DND-41 (cell line): ENCODE measurements at regions not wholly inside any gene's neighbourhood (a gene's known extent, or its start where the extent isn't known, plus 50 kb on each side); places are given as distances from the start of the nearest gene placed in this dataset.

ENCODE experiments used
- ATAC-seq: fragments of 200-7000 bp; cut with Tn5 transposase; 3 replicates; pipeline ENCODE4 v1.9.1; 2021; ENCODE audit warnings: low read depth; ENCODE audit not compliant: insufficient read depth
- DNase-seq: peaks from one replicate; pipeline ENCODE4 v3.0.0-alpha.2; 2020
- H2AFZ ChIP-seq: 2 replicates; pipeline ENCODE4 v1.6.0; 2012; ENCODE audit warnings: low read depth, low read length
- H3K27ac ChIP-seq: 2 replicates; pipeline ENCODE4 v1.5.1; 2012; ENCODE audit warnings: low read length, inconsistent platforms
- H3K27me3 ChIP-seq: fragments of 200-600 bp; sonication (generic); 2 replicates; pipeline ENCODE4 v1.6.0; 2012; ENCODE audit warnings: low read length, mild to moderate bottlenecking, inconsistent platforms; ENCODE audit not compliant: insufficient read depth, poor library complexity
- H3K36me3 ChIP-seq: 2 replicates; pipeline ENCODE4 v1.5.1; 2012; ENCODE audit warnings: low read length, inconsistent platforms; ENCODE audit not compliant: insufficient read depth
- H3K4me1 ChIP-seq: 2 replicates; pipeline ENCODE4 v1.5.1; 2012; ENCODE audit warnings: mild to moderate bottlenecking, low read length; ENCODE audit not compliant: insufficient read depth
- H3K4me2 ChIP-seq: 2 replicates; pipeline ENCODE4 v1.6.0; 2012; ENCODE audit warnings: mild to moderate bottlenecking, moderate library complexity, low read length, inconsistent platforms; ENCODE audit not compliant: insufficient read depth
- H3K4me3 ChIP-seq, 2 experiments: fragments of 200-600 bp in 1 of 2; shearing (Covaris generic) in 1 of 2; 2 replicates each; pipeline ENCODE4 v1.5.1; 2012 to 2016; ENCODE audit warnings: inconsistent platforms in 2 of 2, low read length in 2 of 2, mild to moderate bottlenecking in 2 of 2, low read depth in 1 of 2, moderate library complexity in 1 of 2
- H3K79me2 ChIP-seq: 2 replicates; pipeline ENCODE4 v1.6.0; 2012; ENCODE audit warnings: low read length, inconsistent platforms; ENCODE audit not compliant: insufficient read depth
- H3K9ac ChIP-seq: 2 replicates; pipeline ENCODE4 v1.6.0; 2012; ENCODE audit warnings: low read depth, mild to moderate bottlenecking, inconsistent platforms, low read length, moderate library complexity
- H3K9me3 ChIP-seq: 2 replicates; pipeline ENCODE4 v1.5.1; 2012; ENCODE audit warnings: low read length, moderate library complexity, mild to moderate bottlenecking, inconsistent platforms; ENCODE audit not compliant: insufficient read depth, severe bottlenecking
- H4K20me1 ChIP-seq: 2 replicates; pipeline ENCODE4 v1.6.0; 2012; ENCODE audit warnings: low read length; ENCODE audit not compliant: insufficient read depth
- CTCF ChIP-seq: IDR thresholded peaks from 2 replicates; pipeline ENCODE4 v1.5.1; 2012; ENCODE audit warnings: borderline replicate concordance, low read length, moderate library complexity, mild to moderate bottlenecking; ENCODE audit not compliant: poor library complexity, severe bottlenecking; ENCODE audit errors: extremely low read depth
- EZH2 ChIP-seq: IDR thresholded peaks from 3 replicates; pipeline ENCODE4 v1.6.1; 2012; ENCODE audit warnings: borderline replicate concordance, low read depth, mild to moderate bottlenecking, moderate library complexity, low read length, inconsistent platforms; ENCODE audit not compliant: severe bottlenecking

- H3K9ac ChIP-seq = no peak overlapping the region
- H3K4me1 ChIP-seq = no peaks in the 10 kb centered on the region
- H3K4me2 ChIP-seq = no peak overlapping the region
- no peak overlapping the region for H3K4me3 ChIP-seq
- ATAC-seq (no peak), DNase-seq (no peak)
- no peak overlapping the region for H3K27ac ChIP-seq
- no peaks in the 10 kb centered on the region for H3K9me3 ChIP-seq
- H3K36me3 ChIP-seq = no peaks in the 10 kb centered on the region
- H2AFZ ChIP-seq = no peak overlapping the region
- no peaks in the 10 kb centered on the region for H3K79me2 ChIP-seq
- peaks cover 4% of the 10 kb centered on the region for H3K27me3 ChIP-seq
- TF ChIP-seq CTCF = no peak
- no peak for TF ChIP-seq EZH2
- no peaks in the 10 kb centered on the region for H4K20me1 ChIP-seq
Observed at GRCh38 chr15:70151003-70151402, 53.3 kb upstream of the TLE3 start.

GRCh38 chr15:70150405-70150747 lies 52.7 kb upstream of the TLE3 start:
- no peak overlapping the region for H2AFZ ChIP-seq
- H3K27ac ChIP-seq = no peak overlapping the region
- no peaks in the 10 kb centered on the region for H3K36me3 ChIP-seq
- no peaks in the 10 kb centered on the region for H3K9me3 ChIP-seq
- no peak overlapping the region for H3K9ac ChIP-seq
- no peaks in the 10 kb centered on the region for H4K20me1 ChIP-seq
- ATAC-seq (no peak), DNase-seq (no peak)
- no peak overlapping the region for H3K4me3 ChIP-seq
- peaks cover 4% of the 10 kb centered on the region for H3K27me3 ChIP-seq
- H3K79me2 ChIP-seq = no peaks in the 10 kb centered on the region
- no peak for TF ChIP-seq EZH2
- TF ChIP-seq CTCF = no peak
- no peak overlapping the region for H3K4me2 ChIP-seq
- no peaks in the 10 kb centered on the region for H3K4me1 ChIP-seq

GRCh38 chr15:70149667-70150404 lies 52.1 kb upstream of the TLE3 start:
- Histone ChIP-seq H3K4me1 (no peaks in the 10 kb centered on the region), H3K4me2 (no peak overlapping the region)
- no peak for ATAC-seq

More at GRCh38 chr15:70149667-70150404, 52.1 kb upstream of the TLE3 start:
- no peak for DNase-seq
- Histone ChIP-seq H3K79me2 (no peaks in the 10 kb centered on the region), H3K9ac (no peak overlapping the region), H2AFZ (no peak overlapping the region), H3K27me3 (peaks cover 4% of the 10 kb centered on the region), H3K4me3 (no peak overlapping the region), H3K9me3 (no peaks in the 10 kb centered on the region), H3K36me3 (no peaks in the 10 kb centered on the region), H4K20me1 (no peaks in the 10 kb centered on the region), H3K27ac (no peak overlapping the region)
- no peak for TF ChIP-seq CTCF
- no peak for TF ChIP-seq EZH2
